Activated T-helper 2 cell treated with anti-CD3 and anti-CD28 coated beads, Interferon-gamma antibody, Interleukin-2, Interleukin-4, amounts not matched to agents 10 μg/mL and 5 μg/mL and 100 μg/mL, durations not matched to agents 14 hours and 24 hours and 36 hours (primary cell): ENCODE measurements at regions not wholly inside any gene's neighbourhood (a gene's known extent, or its start where the extent isn't known, plus 50 kb on each side); places are given as distances from the start of the nearest gene placed in this dataset.

Experiments
- DNase-seq: peaks from one replicate; pipeline ENCODE4 v3.0.0; 2021; ENCODE audit warnings: low spot score
- H3K27ac Mint-ChIP-seq: one replicate; pipeline ENCODE4 v1.8.0; 2021; ENCODE audit warnings: mixed read lengths
- H3K27me3 Mint-ChIP-seq: one replicate; pipeline ENCODE4 v1.8.0; 2021; ENCODE audit warnings: low read depth, mixed read lengths
- H3K36me3 Mint-ChIP-seq: one replicate; pipeline ENCODE4 v1.8.0; 2021; ENCODE audit warnings: low read depth, mixed read lengths
- H3K4me1 Mint-ChIP-seq: one replicate; pipeline ENCODE4 v1.8.0; 2021; ENCODE audit warnings: low read depth, mixed read lengths
- H3K4me3 Mint-ChIP-seq: one replicate; pipeline ENCODE4 v1.8.0; 2021; ENCODE audit warnings: low read depth, mild to moderate bottlenecking, moderate library complexity, mixed read lengths
- H3K9me3 Mint-ChIP-seq: one replicate; pipeline ENCODE4 v1.8.0; 2021; ENCODE audit warnings: mixed read lengths
- intact Hi-C: fragments of 100-400 bp; cut with micrococcal nuclease; formaldehyde crosslinking; loops from one replicate; pipeline ENCODE4 v1.15.1; 2023

GRCh38 chr2:120929829-120930228, 194.2 kb downstream of the GLI2 start:
- Mint-ChIP-seq H3K4me1 (no peaks in the 10 kb centered on the region), H3K27ac (no peak overlapping the region), H3K36me3 (no peaks in the 10 kb centered on the region), H3K4me3 (no peak overlapping the region), H3K27me3 (no peaks in the 10 kb centered on the region), H3K9me3 (no peaks in the 10 kb centered on the region)
- intact Hi-C loops, result no loop called here
- DNase-seq, result no peak

- H3K36me3 Mint-ChIP-seq, result no peaks in the 10 kb centered on the region
- intact Hi-C loops, result no loop called here
- no peak for DNase-seq
- H3K4me1 Mint-ChIP-seq, result no peaks in the 10 kb centered on the region
- H3K27me3 Mint-ChIP-seq, result no peaks in the 10 kb centered on the region
- H3K4me3 Mint-ChIP-seq, result no peak overlapping the region
- H3K9me3 Mint-ChIP-seq, result no peaks in the 10 kb centered on the region
- H3K27ac Mint-ChIP-seq, result no peak overlapping the region
Observed at GRCh38 chr2:120930236-120930635, 194.6 kb downstream of the GLI2 start.

GRCh38 chr2:120930864-120931263, 195.2 kb downstream of the GLI2 start:
- Mint-ChIP-seq H3K27me3 (no peaks in the 10 kb centered on the region), H3K27ac (no peak overlapping the region), H3K4me3 (no peak overlapping the region), H3K36me3 (no peaks in the 10 kb centered on the region), H3K4me1 (no peaks in the 10 kb centered on the region), H3K9me3 (no peaks in the 10 kb centered on the region)
- DNase-seq, result no peak
- intact Hi-C loops, result no loop called here

GRCh38 chr2:120932472-120932871, 196.8 kb downstream of the GLI2 start:
- Mint-ChIP-seq H3K27me3 (no peaks in the 10 kb centered on the region), H3K27ac (no peak overlapping the region), H3K4me3 (no peak overlapping the region), H3K36me3 (no peaks in the 10 kb centered on the region), H3K4me1 (no peaks in the 10 kb centered on the region), H3K9me3 (no peaks in the 10 kb centered on the region)
- intact Hi-C loops, result no loop called here
- DNase-seq, result no peak

- Mint-ChIP-seq H3K27me3 (no peaks in the 10 kb centered on the region), H3K27ac (no peak overlapping the region), H3K4me3 (no peak overlapping the region), H3K4me1 (no peaks in the 10 kb centered on the region), H3K36me3 (no peaks in the 10 kb centered on the region), H3K9me3 (no peaks in the 10 kb centered on the region)
- intact Hi-C loops, result no loop called here
- no peak for DNase-seq
Observed at GRCh38 chr2:120932881-120933280, 197.2 kb downstream of the GLI2 start.

GRCh38 chr2:120933693-120934573, 198.3 kb downstream of the GLI2 start:
- Mint-ChIP-seq H3K27ac (no peak overlapping the region), H3K27me3 (no peaks in the 10 kb centered on the region), H3K36me3 (no peaks in the 10 kb centered on the region), H3K4me3 (no peak overlapping the region), H3K4me1 (no peaks in the 10 kb centered on the region), H3K9me3 (no peaks in the 10 kb centered on the region)
- intact Hi-C loops, result no loop called here
- no peak for DNase-seq

GRCh38 chr2:120934574-120935338, 199.1 kb downstream of the GLI2 start:
- no peak for DNase-seq
- H3K27ac Mint-ChIP-seq, result no peak overlapping the region
- intact Hi-C loops, result no loop called here
- no peaks in the 10 kb centered on the region for H3K36me3 Mint-ChIP-seq
- no peaks in the 10 kb centered on the region for H3K27me3 Mint-ChIP-seq
- no peak overlapping the region for H3K4me3 Mint-ChIP-seq
- no peaks in the 10 kb centered on the region for H3K4me1 Mint-ChIP-seq
- no peaks in the 10 kb centered on the region for H3K9me3 Mint-ChIP-seq

GRCh38 chr2:120935339-120936313, 200.0 kb downstream of the GLI2 start:
- no peak for DNase-seq
- no peak overlapping the region for H3K4me3 Mint-ChIP-seq
- no peaks in the 10 kb centered on the region for H3K36me3 Mint-ChIP-seq
- no peaks in the 10 kb centered on the region for H3K4me1 Mint-ChIP-seq
- H3K9me3 Mint-ChIP-seq, result no peaks in the 10 kb centered on the region
- intact Hi-C loops, result no loop called here
- H3K27me3 Mint-ChIP-seq, result no peaks in the 10 kb centered on the region
- H3K27ac Mint-ChIP-seq, result no peak overlapping the region

- Mint-ChIP-seq H3K4me3 (no peak overlapping the region), H3K27ac (no peak overlapping the region), H3K9me3 (no peaks in the 10 kb centered on the region), H3K27me3 (no peaks in the 10 kb centered on the region), H3K4me1 (no peaks in the 10 kb centered on the region), H3K36me3 (no peaks in the 10 kb centered on the region)
- intact Hi-C loops, result no loop called here
- no peak for DNase-seq
Observed at GRCh38 chr2:120936476-120937334, 201.0 kb downstream of the GLI2 start.

GRCh38 chr2:120937686-120938044, 202.0 kb downstream of the GLI2 start:
- intact Hi-C loops, result no loop called here
- Mint-ChIP-seq H3K27ac (no peak overlapping the region), H3K9me3 (no peaks in the 10 kb centered on the region), H3K4me3 (no peak overlapping the region), H3K4me1 (no peaks in the 10 kb centered on the region), H3K36me3 (no peaks in the 10 kb centered on the region), H3K27me3 (no peaks in the 10 kb centered on the region)
- no peak for DNase-seq

- no peak overlapping the region for H3K27ac Mint-ChIP-seq
- no peaks in the 10 kb centered on the region for H3K9me3 Mint-ChIP-seq
Observed at GRCh38 chr2:120938045-120938771, 202.5 kb downstream of the GLI2 start.

More at GRCh38 chr2:120938045-120938771, 202.5 kb downstream of the GLI2 start:
- H3K27me3 Mint-ChIP-seq, result no peaks in the 10 kb centered on the region
- intact Hi-C loops, result no loop called here
- DNase-seq, result no peak
- no peak overlapping the region for H3K4me3 Mint-ChIP-seq
- H3K4me1 Mint-ChIP-seq, result no peaks in the 10 kb centered on the region
- no peaks in the 10 kb centered on the region for H3K36me3 Mint-ChIP-seq
